ENCODE measurements at regions not wholly inside any gene's neighbourhood (a gene's known extent, or its start where the extent isn't known, plus 50 kb on each side); places are given as distances from the start of the nearest gene placed in this dataset.
A peak's percentile ranks its signal among the peaks of the same experiment; 100 is the strongest.
"Not testable (repeated sequence)": the region's sequence is repeated elsewhere in the genome, so short reads cannot be mapped to it uniquely, and the experiment has no call there.

- DNase-seq (ENCODE audit: low read depth in 1 of 2, low spot score in 1 of 2), result no peak
These were observed 155.9 kb upstream of the RAG2 start for GRCh38 chr11:36753960-36754359.

- no peak for DNase-seq (ENCODE audit: low read depth in 1 of 2, low spot score in 1 of 2)
These were observed 154.0 kb upstream of the RAG2 start for GRCh38 chr11:36751996-36752395.

- DNase-seq (ENCODE audit: low read depth in 1 of 2, low spot score in 1 of 2), result no peak
These were observed 153.3 kb upstream of the RAG2 start for GRCh38 chr11:36751335-36751781.

GRCh38 chr11:36750349-36750748, 152.3 kb upstream of the RAG2 start:
- no peak for DNase-seq (ENCODE audit: low read depth in 1 of 2, low spot score in 1 of 2)

GRCh38 chr11:36748836-36749235, 150.8 kb upstream of the RAG2 start:
- no peak for DNase-seq (ENCODE audit: low read depth in 1 of 2, low spot score in 1 of 2)

- peak; percentile 55 to 64 for DNase-seq (ENCODE audit: low read depth in 1 of 2, low spot score in 1 of 2)
These were observed 149.1 kb upstream of the RAG2 start for GRCh38 chr11:36746886-36747710.

- DNase-seq (ENCODE audit: low read depth in 1 of 2, low spot score in 1 of 2), result peak in 1 of 2 donors; percentile 23
These were observed 146.5 kb upstream of the RAG2 start for GRCh38 chr11:36744375-36745168.

- no peak for DNase-seq (ENCODE audit: low read depth in 1 of 2, low spot score in 1 of 2)
These were observed 145.0 kb upstream of the RAG2 start for GRCh38 chr11:36743039-36743438.

GRCh38 chr11:36741515-36741914, 143.5 kb upstream of the RAG2 start:
- DNase-seq (ENCODE audit: low read depth in 1 of 2, low spot score in 1 of 2), result no peak

GRCh38 chr11:36738292-36738861, 140.3 kb upstream of the RAG2 start:
- no peak for DNase-seq (ENCODE audit: low read depth in 1 of 2, low spot score in 1 of 2)

- DNase-seq (ENCODE audit: low read depth in 1 of 2, low spot score in 1 of 2), result no peak
These were observed 138.1 kb upstream of the RAG2 start for GRCh38 chr11:36736103-36736502.

- not testable (repeated sequence) for DNase-seq (ENCODE audit: low read depth in 1 of 2, low spot score in 1 of 2)
These were observed 135.7 kb upstream of the RAG2 start for GRCh38 chr11:36733721-36734120.

- DNase-seq (ENCODE audit: low read depth in 1 of 2, low spot score in 1 of 2), result no peak
These were observed 132.7 kb upstream of the RAG2 start for GRCh38 chr11:36730761-36731160.

GRCh38 chr11:36729825-36730224, 131.8 kb upstream of the RAG2 start:
- no peak for DNase-seq (ENCODE audit: low read depth in 1 of 2, low spot score in 1 of 2)

GRCh38 chr11:36726420-36726819, 128.4 kb upstream of the RAG2 start:
- no peak for DNase-seq (ENCODE audit: low read depth in 1 of 2, low spot score in 1 of 2)

GRCh38 chr11:36724742-36725385, 126.8 kb upstream of the RAG2 start:
- DNase-seq (ENCODE audit: low read depth in 1 of 2, low spot score in 1 of 2), result no peak

GRCh38 chr11:36722421-36722820, 124.4 kb upstream of the RAG2 start:
- no peak for DNase-seq (ENCODE audit: low read depth in 1 of 2, low spot score in 1 of 2)

- no peak for DNase-seq (ENCODE audit: low read depth in 1 of 2, low spot score in 1 of 2)
These were observed 121.5 kb upstream of the RAG2 start for GRCh38 chr11:36719358-36720107.

GRCh38 chr11:36718451-36718850, 120.4 kb upstream of the RAG2 start:
- DNase-seq (ENCODE audit: low read depth in 1 of 2, low spot score in 1 of 2), result no peak

- DNase-seq (ENCODE audit: low read depth in 1 of 2, low spot score in 1 of 2), result no peak
These were observed 115.7 kb upstream of the RAG2 start for GRCh38 chr11:36713715-36714114.

Measured in stimulated activated CD4-positive, alpha-beta T cell treated with anti-CD3 and anti-CD28 coated beads, Interleukin-15, amount 100 ng/mL, for 1 hour (primary cell).